HG02759 (cell line): ENCODE measurements at regions not wholly inside any gene's neighbourhood (a gene's known extent, or its start where the extent isn't known, plus 50 kb on each side); places are given as distances from the start of the nearest gene placed in this dataset.
"Not testable (repeated sequence)": the region's sequence is repeated elsewhere in the genome, so short reads cannot be mapped to it uniquely, and the experiment has no call there.

Experiments
- ATAC-seq: cut with Tn5 transposase; IDR thresholded peaks from one replicate; pipeline ENCODE4 v1.9.1; 2021; ENCODE audit warnings: mild to moderate bottlenecking, moderate library complexity; ENCODE audit not compliant: unreplicated experiment

DNA sequence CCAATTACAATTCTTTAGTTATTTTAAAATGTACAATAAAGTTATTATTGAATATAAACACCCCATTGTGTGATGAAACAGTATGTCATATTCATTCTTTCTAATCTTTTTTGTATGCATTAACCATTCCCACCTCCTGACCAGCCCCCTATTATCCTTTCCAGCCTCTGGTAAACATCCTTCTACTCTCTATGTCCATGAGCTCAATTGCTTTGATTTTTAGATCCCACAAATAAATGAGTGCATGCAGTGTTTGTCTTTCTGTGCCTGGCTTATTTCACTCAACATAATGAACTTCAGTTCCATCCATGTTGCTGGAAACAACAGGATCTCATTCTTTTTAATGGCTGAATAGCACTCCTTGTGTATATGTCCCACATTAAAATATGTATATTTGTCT lies 1858.9 kb upstream of the C9orf72 start:
- ATAC-seq, result no peak

DNA sequence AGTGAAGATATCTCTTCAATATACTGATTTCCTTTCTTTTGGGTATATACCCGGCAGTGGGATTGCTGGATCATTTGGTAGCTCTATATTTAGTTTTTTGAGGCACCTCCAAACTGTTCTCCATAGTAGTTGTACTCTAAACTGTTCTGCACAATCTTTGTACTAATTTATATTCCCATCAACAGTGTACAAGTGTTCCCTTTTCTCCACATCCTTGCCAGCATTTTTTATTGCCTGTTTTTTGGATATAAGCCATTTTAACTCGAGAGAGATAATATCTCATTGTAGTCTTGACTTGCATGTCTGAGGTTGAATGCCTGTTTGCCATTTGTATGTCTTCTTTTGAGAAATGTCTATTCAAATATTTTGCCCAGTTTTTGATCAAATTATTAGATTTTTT lies 1859.4 kb upstream of the C9orf72 start:
- not testable (repeated sequence) for ATAC-seq

DNA sequence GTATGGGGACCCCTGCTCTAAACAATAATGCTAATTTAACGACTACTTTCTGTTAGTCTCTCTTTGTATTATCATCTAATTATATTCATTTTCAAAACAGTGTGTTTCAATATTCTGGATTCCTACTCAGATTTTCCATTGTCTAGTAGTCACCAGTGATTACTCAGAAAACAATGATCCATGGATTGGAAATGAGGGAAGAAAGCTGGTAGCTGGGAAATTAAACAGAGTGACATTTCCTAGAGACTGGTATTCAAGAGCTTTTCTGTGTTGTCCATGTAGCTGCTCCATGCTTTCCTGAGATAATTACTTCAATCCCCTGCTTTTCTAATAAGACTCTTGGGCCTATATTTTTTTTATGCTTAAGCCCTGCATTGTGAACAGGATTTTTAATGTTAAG lies 1862.1 kb upstream of the C9orf72 start:
- no peak for ATAC-seq

DNA sequence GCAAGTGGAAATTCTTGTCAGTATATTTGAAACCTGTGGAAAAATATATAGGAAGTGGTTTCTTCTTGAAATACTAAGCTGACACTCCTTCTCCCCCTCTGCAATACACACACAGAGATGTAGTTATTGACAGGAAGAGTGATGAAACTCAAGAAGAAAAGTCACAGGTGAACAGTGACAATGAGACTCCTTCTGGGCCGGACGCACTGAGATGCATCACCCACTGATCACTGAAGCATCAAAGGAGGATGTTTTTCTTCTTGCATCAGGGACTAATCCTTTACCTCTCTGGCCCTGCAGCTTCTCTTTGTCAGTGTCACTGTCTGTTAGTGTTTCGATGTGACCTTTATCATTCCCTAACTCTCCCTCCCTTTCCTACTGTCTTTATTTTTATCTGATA lies 1864.2 kb upstream of the C9orf72 start:
- no peak for ATAC-seq

DNA sequence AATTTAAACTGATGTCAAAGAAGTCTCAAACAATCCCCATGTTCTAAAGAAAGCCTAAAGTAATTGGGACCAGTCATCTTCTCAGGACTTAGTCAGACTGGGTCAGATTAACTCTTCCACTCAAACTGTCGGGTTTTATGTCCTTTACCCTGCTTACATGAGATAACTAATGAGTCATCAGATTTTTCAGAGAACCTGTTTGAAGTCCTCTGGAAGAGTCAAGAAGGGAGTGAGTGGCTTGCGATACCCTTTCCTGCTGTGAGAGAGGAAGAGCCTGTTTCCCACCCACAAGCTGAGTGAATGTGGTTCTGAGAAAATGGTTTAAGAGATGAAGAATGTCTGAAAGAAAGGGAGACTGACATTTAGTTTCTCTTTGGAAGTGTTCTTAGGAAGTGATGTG lies 1866.7 kb upstream of the C9orf72 start:
- ATAC-seq, result no peak

DNA sequence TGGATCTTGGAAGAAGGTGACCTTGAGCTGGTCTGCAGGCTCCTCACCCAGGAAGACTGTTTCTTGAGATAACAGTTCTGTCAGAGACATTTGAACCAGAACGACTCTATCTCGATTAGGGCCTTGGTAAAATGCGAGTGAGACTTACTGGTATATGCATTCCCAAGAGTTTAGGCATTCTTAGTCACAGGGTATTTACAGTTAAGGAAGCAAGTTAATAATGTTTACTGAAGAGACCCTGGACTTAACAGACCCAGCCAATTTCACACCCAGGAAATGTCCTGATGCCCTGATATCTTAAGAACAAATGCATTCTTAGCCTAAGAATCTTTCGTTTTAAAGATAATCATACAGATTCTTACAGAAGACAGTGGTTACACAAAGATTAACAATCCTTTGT lies 1867.2 kb upstream of the C9orf72 start:
- ATAC-seq, result no peak

DNA sequence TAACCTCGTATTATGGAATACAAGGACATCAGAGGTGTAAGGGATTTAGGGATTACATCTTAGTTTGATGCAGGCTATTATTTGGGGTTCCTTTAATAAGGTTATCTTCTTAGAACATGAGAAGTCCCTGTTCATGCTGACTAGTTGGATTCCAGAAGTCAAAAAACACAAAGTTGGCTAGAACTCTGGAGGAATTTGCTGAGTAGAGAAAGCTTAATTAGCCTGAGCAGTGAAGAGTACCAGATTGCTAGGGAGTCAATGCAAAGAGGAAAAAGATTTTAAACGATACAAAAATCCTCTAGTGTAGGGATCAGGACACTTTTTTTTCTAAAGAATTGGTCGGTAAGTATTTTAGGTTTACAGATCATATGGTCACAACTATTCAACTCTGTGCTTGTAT lies 1872.5 kb upstream of the C9orf72 start:
- ATAC-seq, result no peak

DNA sequence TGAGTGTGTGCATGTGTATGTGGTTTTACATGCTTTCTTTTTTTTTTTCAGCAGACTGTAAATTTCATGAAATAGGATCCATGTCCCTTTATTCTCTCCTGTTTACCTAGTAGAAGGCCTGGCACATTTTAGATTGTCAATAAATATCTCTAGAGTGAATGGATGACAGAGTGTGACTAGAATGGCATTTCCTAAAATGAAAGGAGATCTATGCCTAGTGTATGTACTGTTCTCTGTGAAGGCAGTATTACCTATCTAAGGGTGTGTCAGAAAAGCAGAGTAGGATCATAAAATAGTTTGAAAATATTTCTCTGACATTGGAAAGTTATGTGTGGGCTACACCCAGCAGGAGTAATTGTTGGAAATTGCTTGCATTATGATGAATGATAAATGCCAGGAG lies 1876.0 kb upstream of the C9orf72 start:
- no peak for ATAC-seq

DNA sequence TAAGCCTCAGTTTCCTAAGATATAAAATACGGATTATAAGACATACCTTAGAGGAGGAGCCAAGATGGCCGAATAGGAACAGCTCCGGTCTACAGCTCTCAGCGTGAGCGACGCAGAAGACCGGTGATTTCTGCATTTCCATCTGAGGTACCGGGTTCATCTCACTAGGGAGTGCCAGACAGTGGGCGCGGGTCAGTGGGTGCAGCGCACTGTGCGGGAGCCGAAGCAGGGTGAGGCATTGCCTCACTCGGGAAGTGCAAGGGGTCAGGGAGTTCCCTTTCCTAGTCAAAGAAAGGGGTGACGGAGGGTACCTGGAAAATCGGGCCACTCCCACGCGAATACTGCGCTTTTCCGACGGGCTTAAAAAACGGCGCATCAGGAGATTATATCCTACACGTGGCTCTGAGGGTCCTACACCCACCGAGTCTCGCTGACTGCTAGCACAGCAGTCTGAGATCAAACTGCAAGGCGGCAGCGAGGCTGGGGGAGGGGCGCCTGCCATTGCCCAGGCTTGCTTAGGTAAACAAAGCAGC lies 1877.1 kb upstream of the C9orf72 start:
- ATAC-seq, result not testable (repeated sequence)

DNA sequence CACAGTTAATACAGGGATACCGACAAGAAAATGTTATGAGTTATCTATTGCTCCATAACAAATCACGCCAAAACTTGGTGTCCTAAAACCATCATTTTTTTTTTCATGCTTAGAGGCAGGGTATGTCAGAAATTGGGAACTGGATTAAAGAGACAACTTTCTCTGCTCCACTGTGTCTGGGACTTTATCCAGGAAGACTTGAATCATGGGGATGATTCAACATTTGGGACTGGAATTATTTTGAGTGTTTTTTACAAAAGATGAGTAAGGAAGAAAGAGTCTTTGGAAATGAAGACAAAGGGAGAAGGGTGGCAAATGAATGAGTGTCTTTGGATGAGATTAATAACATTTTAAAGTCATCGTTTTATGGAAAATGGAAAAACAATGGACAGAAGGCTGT lies 1883.7 kb upstream of the C9orf72 start:
- no peak for ATAC-seq

DNA sequence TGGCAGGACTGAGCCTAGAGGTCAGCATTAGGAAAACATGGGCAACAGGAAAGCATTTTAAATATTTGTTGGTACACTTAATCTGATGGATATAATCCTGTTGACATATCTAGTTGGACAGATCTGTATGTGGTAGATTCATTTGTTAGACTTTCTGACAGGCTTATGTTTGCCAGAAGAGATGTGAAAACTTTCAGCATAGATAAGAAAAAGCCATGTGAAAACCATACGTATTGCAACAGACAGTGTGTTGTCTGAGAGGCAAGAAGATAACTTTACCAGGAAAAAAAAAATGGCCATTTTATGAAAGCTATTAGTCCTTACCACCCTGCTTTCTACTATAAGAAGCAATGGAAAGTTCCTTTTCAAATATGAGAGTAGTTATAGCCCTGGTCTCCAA lies 1902.2 kb upstream of the C9orf72 start:
- no peak for ATAC-seq

DNA sequence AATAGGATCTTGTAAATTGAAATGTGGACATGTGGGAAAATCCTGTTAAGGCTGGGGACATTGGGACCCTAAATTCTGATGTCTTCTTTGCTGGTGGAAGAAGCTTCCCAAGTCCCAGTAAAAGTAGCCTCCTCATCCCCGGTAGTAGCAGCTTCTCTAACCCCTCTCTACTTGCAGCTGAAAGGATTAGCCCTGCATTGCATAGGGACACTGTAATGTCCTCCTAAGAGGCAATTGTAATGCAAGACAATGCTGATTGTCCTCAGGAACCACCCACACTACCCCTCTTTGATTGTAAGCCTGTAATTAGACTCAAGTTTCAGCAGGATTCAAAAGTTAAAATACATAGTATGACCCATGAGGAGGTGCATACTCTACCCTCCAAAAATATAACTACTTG lies 1938.4 kb upstream of the C9orf72 start:
- no peak for ATAC-seq

DNA sequence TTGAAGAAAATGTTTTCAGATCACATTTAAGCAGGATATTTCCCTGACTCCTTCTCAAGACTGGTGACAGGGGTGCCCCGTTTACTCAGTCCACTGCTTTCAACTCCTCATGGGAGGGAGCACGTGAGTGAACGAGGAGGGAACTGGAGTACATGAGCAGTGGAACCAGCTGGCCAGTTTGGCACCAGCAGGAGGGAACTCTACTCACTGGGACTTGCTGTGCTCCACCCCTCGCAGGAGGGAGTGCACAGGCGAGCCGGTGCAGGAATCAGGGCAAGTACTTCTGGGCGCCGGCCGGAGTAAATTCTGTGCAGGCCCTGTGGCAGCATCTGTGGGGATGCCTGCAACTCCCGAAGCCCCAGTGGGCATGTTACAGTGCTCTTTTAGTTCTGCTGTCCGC lies 1941.1 kb upstream of the C9orf72 start:
- no peak for ATAC-seq

DNA sequence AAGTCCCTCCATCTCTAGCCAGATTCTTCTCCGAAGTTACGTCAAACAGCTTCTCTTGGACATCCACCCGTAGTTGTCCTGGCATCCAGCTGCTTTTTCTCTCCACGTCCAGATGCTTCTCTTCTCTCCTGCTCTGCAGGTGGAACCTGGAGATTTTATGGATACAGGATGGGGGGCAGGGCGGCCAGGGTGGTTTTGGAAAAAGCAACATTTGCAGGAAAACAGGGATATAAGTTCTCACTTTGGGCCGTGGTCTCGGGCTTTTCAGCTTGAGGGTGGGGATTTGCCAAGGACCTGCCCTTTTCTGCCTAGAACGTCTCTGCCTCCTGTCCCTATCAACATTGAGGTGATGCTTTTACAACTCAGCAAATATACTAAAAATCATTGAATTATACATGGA lies 1941.6 kb upstream of the C9orf72 start:
- no peak for ATAC-seq

DNA sequence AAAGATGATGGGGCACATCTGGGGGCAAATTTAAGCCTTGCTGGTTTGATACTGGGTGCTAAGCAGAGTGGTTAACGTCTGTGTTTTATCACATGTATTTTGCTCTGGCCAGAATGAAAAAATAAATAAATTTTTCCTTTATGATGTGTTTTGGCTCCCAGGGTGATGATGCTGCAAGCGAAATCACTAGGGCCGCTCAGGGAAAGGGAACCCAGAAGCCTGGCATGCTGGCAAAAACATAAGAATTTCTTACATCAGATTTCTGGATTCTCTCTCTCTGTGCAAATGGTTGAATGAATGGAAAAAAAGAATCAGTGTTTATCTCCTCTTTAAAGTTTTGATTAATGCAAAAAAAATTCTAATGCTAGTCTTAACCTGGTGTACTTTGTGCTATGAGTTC lies 1975.2 kb upstream of the C9orf72 start:
- ATAC-seq, result no peak

DNA sequence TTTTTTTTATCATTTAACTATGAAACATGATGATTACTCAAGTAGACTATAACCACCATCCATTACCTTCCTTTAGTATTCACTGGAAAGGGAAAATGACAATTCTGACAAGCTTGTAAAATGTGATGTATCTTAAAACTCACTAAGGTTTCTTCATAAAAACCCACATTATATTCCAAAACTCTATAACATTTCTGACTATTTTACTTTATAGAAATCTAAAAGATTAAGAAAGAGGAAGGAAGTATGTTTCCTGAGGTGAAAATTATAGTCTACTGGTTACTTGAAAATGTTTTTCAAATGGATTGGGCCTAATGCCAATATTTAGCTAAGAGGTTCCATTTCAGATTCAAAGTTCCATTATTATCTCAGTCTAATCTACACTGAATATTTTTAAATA lies 1982.2 kb upstream of the C9orf72 start:
- ATAC-seq, result no peak

DNA sequence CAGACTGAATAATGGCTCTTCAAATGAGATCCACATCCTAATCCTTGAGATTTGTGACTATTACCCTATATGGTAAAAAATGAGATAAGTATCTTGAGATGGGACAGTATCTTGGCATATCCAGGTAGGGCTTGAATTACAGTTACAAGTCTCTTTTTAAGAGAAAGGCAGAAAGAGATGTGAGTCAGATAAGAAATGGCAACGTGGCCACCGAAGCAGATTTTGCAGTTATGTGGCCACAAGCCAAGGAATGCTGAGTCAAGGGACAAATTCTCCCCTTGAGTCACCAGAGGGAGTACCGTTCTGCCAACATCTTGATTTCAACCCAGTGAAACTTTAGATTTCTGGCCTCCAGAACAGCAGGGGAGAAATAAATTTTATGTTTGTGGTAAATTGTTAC lies 1983.0 kb upstream of the C9orf72 start:
- ATAC-seq, result no peak

DNA sequence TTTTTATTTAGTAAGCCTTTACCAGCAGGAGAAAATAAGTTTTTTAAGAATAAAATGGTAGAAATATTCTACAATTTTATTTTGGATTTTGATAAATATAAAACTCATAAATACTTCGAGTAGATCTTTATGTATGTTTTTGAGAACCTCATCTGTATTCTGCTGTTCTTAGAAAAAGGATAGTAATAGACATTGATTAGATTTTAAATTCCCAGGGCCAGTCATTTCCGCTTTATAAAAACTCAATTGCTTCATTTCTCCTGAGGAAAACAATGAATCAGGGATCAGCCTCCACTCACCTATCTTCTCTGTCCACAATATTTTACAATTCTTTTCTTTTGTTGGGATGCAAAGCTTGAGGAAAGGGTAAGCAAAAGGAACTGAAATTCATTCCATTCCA lies 1983.5 kb upstream of the C9orf72 start:
- no peak for ATAC-seq

DNA sequence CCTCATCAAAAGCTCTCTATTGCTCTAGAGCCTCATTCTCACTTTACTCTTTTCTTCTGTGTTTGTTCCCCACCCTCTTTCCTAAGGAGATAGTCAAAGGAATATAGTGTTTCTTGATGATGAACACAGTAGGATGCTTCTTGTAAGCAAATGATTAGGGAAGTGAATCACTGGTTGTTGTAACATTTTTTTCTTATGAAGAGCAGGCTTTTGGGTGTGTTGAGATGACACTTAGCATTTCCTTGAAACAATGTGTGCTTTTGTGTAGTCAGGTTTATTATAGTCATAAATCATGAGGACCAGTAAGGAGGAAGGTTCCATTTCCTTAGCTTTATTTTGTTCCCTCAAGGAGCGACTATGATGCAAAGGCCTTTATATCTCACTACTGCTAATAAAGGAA lies 1991.3 kb upstream of the C9orf72 start:
- ATAC-seq, result no peak

DNA sequence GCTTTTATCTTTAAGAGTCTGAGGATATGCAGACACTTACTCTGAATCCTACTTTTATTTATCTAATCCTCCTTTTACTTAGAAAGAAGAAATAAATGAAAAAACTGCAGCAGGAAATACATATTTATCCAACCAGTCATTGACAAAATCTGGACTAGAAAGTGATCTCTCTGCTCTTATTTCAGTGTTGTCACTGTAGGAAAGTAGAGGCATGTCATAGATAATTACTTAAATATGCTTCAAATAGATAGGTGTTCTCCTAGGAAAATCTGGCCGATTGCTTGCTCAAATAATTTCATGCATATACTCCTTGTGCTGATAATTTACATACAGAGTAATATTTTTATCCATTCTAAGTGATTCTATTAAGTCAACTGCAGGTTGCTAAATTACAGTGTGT lies 2001.9 kb upstream of the C9orf72 start:
- ATAC-seq, result no peak

DNA sequence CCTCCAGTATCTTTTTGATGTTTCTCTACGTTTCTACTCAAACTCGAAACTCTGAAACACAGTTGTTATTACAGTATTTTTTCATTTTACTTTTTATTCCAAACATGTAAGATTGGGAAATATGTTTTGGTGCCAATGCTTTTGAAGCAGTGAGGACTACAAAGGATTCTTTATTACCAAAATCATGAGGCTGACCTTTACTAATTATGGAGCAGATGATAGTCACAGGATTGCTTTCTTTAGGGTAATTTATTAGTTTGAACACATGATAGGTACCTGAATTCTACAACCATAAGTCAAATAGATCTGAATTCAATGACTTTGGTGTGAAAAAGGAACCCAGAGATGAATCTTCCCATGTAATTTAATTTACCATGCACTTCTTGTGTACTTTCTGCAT lies 2015.1 kb upstream of the C9orf72 start:
- no peak for ATAC-seq

DNA sequence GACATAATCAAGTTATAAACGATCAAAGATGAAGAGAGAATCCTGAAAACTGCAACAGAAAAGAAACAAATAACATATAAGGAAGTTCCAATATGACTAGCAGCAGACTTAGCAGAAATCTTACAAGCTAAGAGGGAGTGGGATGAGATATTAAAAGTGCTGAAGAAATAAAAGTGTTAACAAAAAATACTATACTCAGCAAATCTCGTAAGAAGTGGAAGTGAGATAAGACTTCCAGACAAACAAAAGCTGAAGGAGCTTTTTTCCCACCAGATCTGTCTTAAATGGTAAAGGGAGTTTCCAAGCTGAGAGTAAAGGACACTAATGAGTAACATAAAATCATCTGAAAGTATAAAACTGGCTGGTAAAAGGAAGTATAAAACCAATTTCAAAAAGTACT lies 2036.0 kb upstream of the C9orf72 start:
- no peak for ATAC-seq

DNA sequence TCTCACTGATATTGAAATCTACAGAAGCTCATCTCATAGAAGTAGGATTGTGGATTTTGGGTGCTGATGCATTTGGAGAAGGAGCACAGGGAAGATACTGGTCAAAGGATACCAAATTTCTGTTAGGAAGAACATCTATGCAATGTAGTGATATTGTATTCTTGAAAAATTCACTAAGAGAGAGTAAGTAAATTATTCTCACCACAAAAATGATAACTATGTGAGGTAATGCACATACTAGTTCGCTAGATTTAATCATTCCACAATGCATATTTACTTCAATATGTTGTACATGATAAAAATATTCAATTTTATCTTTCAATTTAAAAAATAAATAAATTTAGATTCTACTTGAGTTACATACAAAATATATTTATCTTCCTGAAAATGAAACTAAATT lies 2040.5 kb upstream of the C9orf72 start:
- ATAC-seq, result no peak

DNA sequence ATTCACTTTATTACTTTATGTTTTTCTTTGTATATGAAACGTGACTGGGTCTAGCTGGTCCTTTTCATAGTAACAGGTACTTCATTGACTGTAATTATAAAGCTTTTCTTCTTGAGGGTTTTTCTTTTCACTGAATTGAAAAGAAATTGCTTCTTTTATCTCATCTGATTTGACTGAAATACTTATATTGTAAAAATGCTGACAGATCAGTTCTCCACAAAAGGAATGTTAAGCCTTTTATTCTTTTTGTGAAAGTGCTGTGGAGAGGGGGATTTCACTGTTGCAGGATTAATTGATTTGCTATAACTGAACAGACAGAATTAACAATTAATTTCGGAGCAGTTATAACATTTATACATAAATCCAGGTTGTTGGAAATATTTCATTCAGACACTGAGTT lies 2043.6 kb upstream of the C9orf72 start:
- ATAC-seq, result no peak
